ENCODE measurements at regions not wholly inside any gene's neighbourhood (a gene's known extent, or its start where the extent isn't known, plus 50 kb on each side); places are given as distances from the start of the nearest gene placed in this dataset.

DNA sequence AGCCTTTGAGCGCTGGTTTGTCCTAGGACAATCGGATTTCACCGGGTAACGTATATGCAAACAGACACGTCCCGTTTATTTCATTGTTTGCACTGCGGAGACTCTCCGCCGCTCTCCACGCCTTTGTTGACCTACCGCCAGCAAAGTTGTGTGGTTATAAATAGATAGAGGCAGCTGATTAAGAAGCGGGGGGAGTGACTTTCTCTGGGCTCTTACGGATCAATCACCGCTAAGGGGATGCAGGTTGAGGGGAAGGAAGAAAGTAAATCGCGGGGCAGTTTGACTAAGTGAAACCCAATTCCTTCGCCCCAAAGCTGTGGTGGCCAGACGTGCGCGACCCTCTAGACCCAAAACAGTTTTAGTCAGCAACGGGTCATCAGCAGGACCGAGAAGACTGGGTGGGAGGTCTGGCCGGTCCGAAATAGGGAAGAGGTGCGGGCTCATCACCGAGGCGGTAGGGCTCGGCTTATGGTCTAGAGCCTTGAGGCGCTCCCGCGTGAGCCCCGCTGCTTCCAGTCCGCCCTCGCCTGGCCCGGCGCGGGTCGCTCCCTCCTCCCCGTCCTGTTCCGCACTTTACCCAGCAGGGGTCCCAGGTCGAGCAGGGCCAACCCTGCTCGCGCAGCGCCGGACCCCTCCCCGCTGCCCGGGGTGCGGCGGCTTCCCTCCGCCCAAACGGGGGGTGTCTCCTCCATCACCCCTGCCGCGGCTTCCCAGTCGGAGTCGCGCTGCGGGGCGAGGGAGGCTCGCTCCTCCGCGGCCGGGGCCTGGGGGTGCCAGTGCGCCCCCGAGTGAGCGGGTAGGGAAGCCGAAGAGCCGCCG, 120.8 kb upstream of the RRP15 start:
- TF ChIP-seq, protein P1, sequence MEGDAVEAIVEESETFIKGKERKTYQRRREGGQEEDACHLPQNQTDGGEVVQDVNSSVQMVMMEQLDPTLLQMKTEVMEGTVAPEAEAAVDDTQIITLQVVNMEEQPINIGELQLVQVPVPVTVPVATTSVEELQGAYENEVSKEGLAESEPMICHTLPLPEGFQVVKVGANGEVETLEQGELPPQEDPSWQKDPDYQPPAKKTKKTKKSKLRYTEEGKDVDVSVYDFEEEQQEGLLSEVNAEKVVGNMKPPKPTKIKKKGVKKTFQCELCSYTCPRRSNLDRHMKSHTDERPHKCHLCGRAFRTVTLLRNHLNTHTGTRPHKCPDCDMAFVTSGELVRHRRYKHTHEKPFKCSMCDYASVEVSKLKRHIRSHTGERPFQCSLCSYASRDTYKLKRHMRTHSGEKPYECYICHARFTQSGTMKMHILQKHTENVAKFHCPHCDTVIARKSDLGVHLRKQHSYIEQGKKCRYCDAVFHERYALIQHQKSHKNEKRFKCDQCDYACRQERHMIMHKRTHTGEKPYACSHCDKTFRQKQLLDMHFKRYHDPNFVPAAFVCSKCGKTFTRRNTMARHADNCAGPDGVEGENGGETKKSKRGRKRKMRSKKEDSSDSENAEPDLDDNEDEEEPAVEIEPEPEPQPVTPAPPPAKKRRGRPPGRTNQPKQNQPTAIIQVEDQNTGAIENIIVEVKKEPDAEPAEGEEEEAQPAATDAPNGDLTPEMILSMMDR (conservative IDR thresholded peaks at IDR 0.05) = no peak
- TF ChIP-seq EZH2 (IDR thresholded peaks at IDR 0.05; ENCODE audit: low read depth) = no peak

All from PC-9 (cell line).